HG02588 (cell line): ENCODE measurements at regions not wholly inside any gene's neighbourhood (a gene's known extent, or its start where the extent isn't known, plus 50 kb on each side); places are given as distances from the start of the nearest gene placed in this dataset.
"Not testable (repeated sequence)": the region's sequence is repeated elsewhere in the genome, so short reads cannot be mapped to it uniquely, and the experiment has no call there.

Experiments
- ATAC-seq: cut with Tn5 transposase; IDR thresholded peaks from one replicate; pipeline ENCODE4 v1.9.1; 2021; ENCODE audit warnings: mild to moderate bottlenecking, moderate library complexity; ENCODE audit not compliant: unreplicated experiment

- ATAC-seq, result not testable (repeated sequence)
Measured at GRCh38 chr2:90215880-90216279, 1524.4 kb downstream of the RPIA start.

- ATAC-seq, result not testable (repeated sequence)
Measured at GRCh38 chr2:90216801-90217200, 1525.3 kb downstream of the RPIA start.

GRCh38 chr2:90218534-90218933 is 1527.1 kb downstream of the RPIA start:
- ATAC-seq, result not testable (repeated sequence)

GRCh38 chr2:90220623-90221299 is 1529.3 kb downstream of the RPIA start:
- not testable (repeated sequence) for ATAC-seq

GRCh38 chr2:90221300-90221651 is 1529.8 kb downstream of the RPIA start:
- no peak for ATAC-seq

- not testable (repeated sequence) for ATAC-seq
Measured at GRCh38 chr2:90224767-90225166, 1533.3 kb downstream of the RPIA start.

- ATAC-seq, result not testable (repeated sequence)
Measured at GRCh38 chr2:90226465-90227072, 1535.1 kb downstream of the RPIA start.

GRCh38 chr2:90231199-90231598 is 1539.7 kb downstream of the RPIA start:
- ATAC-seq, result not testable (repeated sequence)

- not testable (repeated sequence) for ATAC-seq
Measured at GRCh38 chr2:90235452-90235851, 1544.0 kb downstream of the RPIA start.

- not testable (repeated sequence) for ATAC-seq
Measured at GRCh38 chr2:90237923-90238361, 1546.5 kb downstream of the RPIA start.

GRCh38 chr2:90238505-90239230 is 1547.2 kb downstream of the RPIA start:
- ATAC-seq, result not testable (repeated sequence)

- ATAC-seq, result not testable (repeated sequence)
Measured at GRCh38 chr2:90239769-90240168, 1548.3 kb downstream of the RPIA start.

- not testable (repeated sequence) for ATAC-seq
Measured at GRCh38 chr2:90244902-90245765, 1553.7 kb downstream of the RPIA start.

- ATAC-seq, result not testable (repeated sequence)
Measured at GRCh38 chr2:90248400-90248799, 1556.9 kb downstream of the RPIA start.

GRCh38 chr2:90250350-90250749 is 1558.9 kb downstream of the RPIA start:
- not testable (repeated sequence) for ATAC-seq

GRCh38 chr2:90251576-90251975 is 1560.1 kb downstream of the RPIA start:
- not testable (repeated sequence) for ATAC-seq

GRCh38 chr2:90253306-90253705 is 1561.8 kb downstream of the RPIA start:
- ATAC-seq, result not testable (repeated sequence)

GRCh38 chr2:90266888-90267287 is 1575.4 kb downstream of the RPIA start:
- not testable (repeated sequence) for ATAC-seq

- ATAC-seq, result not testable (repeated sequence)
Measured at GRCh38 chr2:90287751-90288150, 1596.3 kb downstream of the RPIA start.

GRCh38 chr2:90288396-90288795 is 1596.9 kb downstream of the RPIA start:
- ATAC-seq, result not testable (repeated sequence)
